ENCODE measurements at regions not wholly inside any gene's neighbourhood (a gene's known extent, or its start where the extent isn't known, plus 50 kb on each side); places are given as distances from the start of the nearest gene placed in this dataset.

- no peak for DNase-seq
Measured at GRCh38 chr22:34454598-34454997, 534.3 kb upstream of the LARGE1 start.

GRCh38 chr22:34462795-34463194, 542.5 kb upstream of the LARGE1 start:
- DNase-seq, result no peak

GRCh38 chr22:34475886-34476285, 555.6 kb upstream of the LARGE1 start:
- no peak for DNase-seq

GRCh38 chr22:34476762-34477161, 556.5 kb upstream of the LARGE1 start:
- no peak for DNase-seq

GRCh38 chr22:34481090-34481489, 560.8 kb upstream of the LARGE1 start:
- DNase-seq, result no peak

GRCh38 chr22:34486381-34486780, 566.1 kb upstream of the LARGE1 start:
- no peak for DNase-seq

- no peak for DNase-seq
Measured at GRCh38 chr22:34489861-34490260, 569.6 kb upstream of the LARGE1 start.

GRCh38 chr22:34490886-34491285, 570.6 kb upstream of the LARGE1 start:
- DNase-seq, result no peak

GRCh38 chr22:34493486-34493885, 572.5 kb upstream of the ISX start:
- DNase-seq, result no peak

GRCh38 chr22:34501366-34501965, 564.5 kb upstream of the ISX start:
- DNase-seq, result no peak

GRCh38 chr22:34502821-34503220, 563.1 kb upstream of the ISX start:
- no peak for DNase-seq

GRCh38 chr22:34508797-34509196, 557.2 kb upstream of the ISX start:
- DNase-seq, result no peak

- no peak for DNase-seq
Measured at GRCh38 chr22:34526681-34527080, 539.3 kb upstream of the ISX start.

- no peak for DNase-seq
Measured at GRCh38 chr22:34534101-34534500, 531.9 kb upstream of the ISX start.

- no peak for DNase-seq
Measured at GRCh38 chr22:34567367-34567766, 498.6 kb upstream of the ISX start.

GRCh38 chr22:34570408-34570807, 495.6 kb upstream of the ISX start:
- no peak for DNase-seq

- DNase-seq, result no peak
Measured at GRCh38 chr22:34579519-34579918, 486.4 kb upstream of the ISX start.

- DNase-seq, result no peak
Measured at GRCh38 chr22:34587357-34588356, 478.3 kb upstream of the ISX start.

- DNase-seq, result no peak
Measured at GRCh38 chr22:34588871-34589545, 476.9 kb upstream of the ISX start.

- no peak for DNase-seq
Measured at GRCh38 chr22:34592123-34592740, 473.7 kb upstream of the ISX start.

- no peak for DNase-seq
Measured at GRCh38 chr22:34599567-34599966, 466.4 kb upstream of the ISX start.

- DNase-seq, result no peak
Measured at GRCh38 chr22:34604312-34604711, 461.6 kb upstream of the ISX start.

GRCh38 chr22:34608106-34608505, 457.9 kb upstream of the ISX start:
- no peak for DNase-seq
